Neural cell (in vitro differentiated cells): ENCODE measurements at regions not wholly inside any gene's neighbourhood (a gene's known extent, or its start where the extent isn't known, plus 50 kb on each side); places are given as distances from the start of the nearest gene placed in this dataset.

Experiments
- H2AFZ ChIP-seq: fragments of 200-600, 300-800 bp; sonication (generic), shearing (Covaris generic); 2 replicates; pipeline ENCODE4 v1.6.0; 2014; ENCODE audit warnings: low read depth, mild to moderate bottlenecking, antibody characterized with exemption, low read length, moderate library complexity
- H3F3A ChIP-seq: fragments of 200-600 bp; shearing (Covaris generic); 2 replicates; pipeline ENCODE4 v1.6.1; 2016; ENCODE audit warnings: mild to moderate bottlenecking, moderate library complexity, mixed read lengths, antibody characterized with exemption, low read length; ENCODE audit not compliant: insufficient read depth, poor library complexity, severe bottlenecking
- H3K27ac ChIP-seq: fragments of 200-600, 300-800 bp; sonication (generic), shearing (Covaris generic); 2 replicates; pipeline ENCODE4 v1.5.1; 2014; ENCODE audit warnings: mild to moderate bottlenecking, low read length, moderate library complexity
- H3K27me3 ChIP-seq: fragments of 300-800, 200-600 bp; sonication (generic), shearing (Covaris generic); 2 replicates; pipeline ENCODE4 v1.6.0; 2014; ENCODE audit warnings: mild to moderate bottlenecking, low read depth, low read length, moderate library complexity; ENCODE audit not compliant: insufficient read depth
- H3K36me3 ChIP-seq: fragments of 300-800, 200-600 bp; sonication (generic), shearing (Covaris generic); 2 replicates; pipeline ENCODE4 v1.5.1; 2014; ENCODE audit warnings: mild to moderate bottlenecking, antibody characterized with exemption, low read length, moderate library complexity; ENCODE audit not compliant: insufficient read depth
- H3K4me2 ChIP-seq: fragments of 300-800, 200-600 bp; sonication (generic), shearing (Covaris generic); 2 replicates; pipeline ENCODE4 v1.6.0; 2014; ENCODE audit warnings: mild to moderate bottlenecking, low read length
- H3K4me3 ChIP-seq: fragments of 300-800, 200-600 bp; sonication (generic), shearing (Covaris generic); 2 replicates; pipeline ENCODE4 v1.5.1; 2014; ENCODE audit warnings: mild to moderate bottlenecking, low read length, moderate library complexity
- H3K79me2 ChIP-seq: fragments of 200-600 bp; shearing (Covaris generic); replicated peaks from 2 replicates; pipeline ENCODE4 v1.6.0; 2014; ENCODE audit warnings: mild to moderate bottlenecking, low read length, moderate library complexity; ENCODE audit not compliant: insufficient read depth
- H3K9ac ChIP-seq: fragments of 300-800, 200-600 bp; sonication (generic), shearing (Covaris generic); 2 replicates; pipeline ENCODE4 v1.6.1; 2016; ENCODE audit warnings: mild to moderate bottlenecking, low read length, mixed read lengths
- H3K9me2 ChIP-seq: fragments of 200-600 bp; shearing (Covaris generic); 2 replicates; pipeline ENCODE4 v1.6.1; 2016; ENCODE audit warnings: mild to moderate bottlenecking, low read length, mixed read lengths; ENCODE audit not compliant: insufficient read depth
- H3K9me3 ChIP-seq: fragments of 200-600, 300-800 bp; sonication (generic), shearing (Covaris generic); 2 replicates; pipeline ENCODE4 v1.6.1; 2016; ENCODE audit warnings: mild to moderate bottlenecking, mixed run types, low read length, moderate library complexity, mixed read lengths
- H4K20me1 ChIP-seq: fragments of 200-600 bp; shearing (Covaris generic); 2 replicates; pipeline ENCODE4 v1.6.1; 2016; ENCODE audit warnings: mild to moderate bottlenecking, mixed run types; ENCODE audit not compliant: insufficient read depth
- CTCF ChIP-seq: fragments of 450-650 bp; IDR thresholded peaks from 2 replicates; pipeline ENCODE4 v1.5.1; 2014; ENCODE audit warnings: antibody characterized with exemption, mild to moderate bottlenecking, moderate library complexity; ENCODE audit not compliant: poor library complexity, severe bottlenecking
- EP300 ChIP-seq: fragments of 450-650 bp; conservative IDR thresholded peaks from 2 replicates; pipeline ENCODE4 v1.6.1; 2014; ENCODE audit warnings: antibody characterized with exemption, mild to moderate bottlenecking, moderate library complexity; ENCODE audit not compliant: poor library complexity, severe bottlenecking
- EZH2 ChIP-seq: fragments of 200-600, 300-800 bp; shearing (Covaris generic), sonication (generic); IDR thresholded peaks from 2 replicates; pipeline ENCODE4 v1.6.1; 2014; ENCODE audit warnings: antibody characterized with exemption, low read length, borderline replicate concordance, mild to moderate bottlenecking; ENCODE audit not compliant: insufficient read depth, poor library complexity, severe bottlenecking
- MXI1 ChIP-seq: fragments of 450-650 bp; conservative IDR thresholded peaks from 2 replicates; pipeline ENCODE4 v1.6.1; 2014; ENCODE audit warnings: antibody characterized with exemption, mild to moderate bottlenecking; ENCODE audit not compliant: poor library complexity, severe bottlenecking
- POLR2AphosphoS5 ChIP-seq: IDR thresholded peaks from 2 replicates; pipeline ENCODE4 v1.6.1; 2012
- RAD21 ChIP-seq: fragments of 450-650 bp; conservative IDR thresholded peaks from 2 replicates; pipeline ENCODE4 v1.6.1; 2014; ENCODE audit warnings: antibody characterized with exemption, mild to moderate bottlenecking, moderate library complexity
- SMC3 ChIP-seq: fragments of 450-650 bp; conservative IDR thresholded peaks from 2 replicates; pipeline ENCODE4 v1.6.1; 2014; ENCODE audit warnings: antibody characterized with exemption, mild to moderate bottlenecking, moderate library complexity; ENCODE audit not compliant: poor library complexity
- TAF1 ChIP-seq: IDR thresholded peaks from 2 replicates; pipeline ENCODE4 v1.6.1; 2012; ENCODE audit warnings: low read depth
- TF ChIP-seq, protein P1 (sequence below): IDR thresholded peaks from 2 replicates; pipeline ENCODE4 v1.6.1; 2012; ENCODE audit warnings: borderline replicate concordance

DNA sequence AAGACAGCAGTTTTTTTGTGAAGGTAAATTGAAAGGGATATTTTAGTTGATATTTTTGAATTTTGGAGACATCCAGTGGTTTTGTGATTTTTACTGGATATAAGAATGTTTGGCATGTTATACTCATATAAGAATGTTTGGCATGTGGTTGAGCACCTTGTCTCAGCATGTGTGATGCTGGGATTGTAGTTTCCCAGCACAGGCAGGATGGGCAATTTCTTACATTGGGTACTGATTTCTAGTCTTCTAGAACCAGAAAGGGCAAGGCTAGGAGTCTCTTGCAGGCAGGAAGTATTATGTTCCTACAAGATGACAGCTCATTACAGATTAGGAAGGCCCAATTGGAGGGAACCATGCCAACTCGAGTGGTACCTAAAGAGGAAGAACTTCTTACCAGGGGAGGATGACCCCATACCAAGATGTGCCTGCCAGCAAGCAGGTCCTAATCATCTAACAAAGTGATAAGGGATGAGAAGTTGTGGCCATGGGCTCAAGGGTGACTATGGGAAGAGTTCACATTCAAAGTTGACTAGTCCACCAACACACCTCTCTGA, 377.8 kb downstream of the UTRN start:
- no peaks in the 10 kb centered on the region for H4K20me1 ChIP-seq
- peaks cover 13% of the 10 kb centered on the region for H3K79me2 ChIP-seq
- H3K4me2 ChIP-seq = no peak overlapping the region

DNA sequence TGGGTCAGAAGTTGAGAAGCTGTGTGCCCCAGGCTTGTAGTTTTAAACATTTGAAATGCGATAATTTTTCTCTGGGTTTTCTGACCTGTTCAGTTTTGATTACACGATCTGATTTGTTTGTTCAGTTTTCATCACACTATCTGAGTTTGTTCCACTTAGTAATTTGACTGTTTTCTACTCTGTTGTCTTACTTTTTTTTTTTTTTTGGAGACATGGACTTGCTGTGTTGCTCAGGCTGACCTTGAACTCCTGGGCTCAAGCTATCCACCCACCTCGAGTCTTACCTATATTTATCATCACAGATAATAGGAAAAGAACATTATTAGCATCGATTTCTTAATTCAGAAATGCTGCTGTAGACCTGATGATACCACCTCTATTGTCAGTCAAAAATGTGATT, 379.1 kb downstream of the UTRN start:
- Histone ChIP-seq H3K9me3 (no peaks in the 10 kb centered on the region), H3K4me3 (no peak overlapping the region), H3K79me2 (peaks cover 13% of the 10 kb centered on the region), H3K4me2 (no peak overlapping the region), H3K27me3 (no peaks in the 10 kb centered on the region), H4K20me1 (no peaks in the 10 kb centered on the region), H3K36me3 (no peaks in the 10 kb centered on the region), H3F3A (peaks cover 3% of the 10 kb centered on the region), H3K27ac (peak overlapping the region; percentile 37), H3K9me2 (no peaks in the 10 kb centered on the region), H3K9ac (no peak overlapping the region), H2AFZ (no peak overlapping the region)
- TF ChIP-seq, protein P1, sequence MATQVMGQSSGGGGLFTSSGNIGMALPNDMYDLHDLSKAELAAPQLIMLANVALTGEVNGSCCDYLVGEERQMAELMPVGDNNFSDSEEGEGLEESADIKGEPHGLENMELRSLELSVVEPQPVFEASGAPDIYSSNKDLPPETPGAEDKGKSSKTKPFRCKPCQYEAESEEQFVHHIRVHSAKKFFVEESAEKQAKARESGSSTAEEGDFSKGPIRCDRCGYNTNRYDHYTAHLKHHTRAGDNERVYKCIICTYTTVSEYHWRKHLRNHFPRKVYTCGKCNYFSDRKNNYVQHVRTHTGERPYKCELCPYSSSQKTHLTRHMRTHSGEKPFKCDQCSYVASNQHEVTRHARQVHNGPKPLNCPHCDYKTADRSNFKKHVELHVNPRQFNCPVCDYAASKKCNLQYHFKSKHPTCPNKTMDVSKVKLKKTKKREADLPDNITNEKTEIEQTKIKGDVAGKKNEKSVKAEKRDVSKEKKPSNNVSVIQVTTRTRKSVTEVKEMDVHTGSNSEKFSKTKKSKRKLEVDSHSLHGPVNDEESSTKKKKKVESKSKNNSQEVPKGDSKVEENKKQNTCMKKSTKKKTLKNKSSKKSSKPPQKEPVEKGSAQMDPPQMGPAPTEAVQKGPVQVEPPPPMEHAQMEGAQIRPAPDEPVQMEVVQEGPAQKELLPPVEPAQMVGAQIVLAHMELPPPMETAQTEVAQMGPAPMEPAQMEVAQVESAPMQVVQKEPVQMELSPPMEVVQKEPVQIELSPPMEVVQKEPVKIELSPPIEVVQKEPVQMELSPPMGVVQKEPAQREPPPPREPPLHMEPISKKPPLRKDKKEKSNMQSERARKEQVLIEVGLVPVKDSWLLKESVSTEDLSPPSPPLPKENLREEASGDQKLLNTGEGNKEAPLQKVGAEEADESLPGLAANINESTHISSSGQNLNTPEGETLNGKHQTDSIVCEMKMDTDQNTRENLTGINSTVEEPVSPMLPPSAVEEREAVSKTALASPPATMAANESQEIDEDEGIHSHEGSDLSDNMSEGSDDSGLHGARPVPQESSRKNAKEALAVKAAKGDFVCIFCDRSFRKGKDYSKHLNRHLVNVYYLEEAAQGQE = no peak
- TF ChIP-seq MXI1 = no peak
- TF ChIP-seq SMC3 = no peak
- no peak for TF ChIP-seq TAF1
- no peak for TF ChIP-seq CTCF

More for the DNA sequence above, 377.8 kb downstream of the UTRN start:
- Histone ChIP-seq H3F3A (peaks cover 3% of the 10 kb centered on the region), H3K27me3 (no peaks in the 10 kb centered on the region), H3K4me3 (no peak overlapping the region), H3K27ac (peak overlapping the region; percentile 44), H3K9ac (no peak overlapping the region), H3K9me2 (no peaks in the 10 kb centered on the region), H3K36me3 (no peaks in the 10 kb centered on the region), H2AFZ (no peak overlapping the region), H3K9me3 (no peaks in the 10 kb centered on the region)
- TF ChIP-seq MXI1 (no peak), RAD21 (no peak), EZH2 (no peak), POLR2AphosphoS5 (no peak), SMC3 (no peak), EP300 (no peak), TAF1 (no peak)
- TF ChIP-seq, protein P1 = no peak
